ENCODE measurements at regions not wholly inside any gene's neighbourhood (a gene's known extent, or its start where the extent isn't known, plus 50 kb on each side); places are given as distances from the start of the nearest gene placed in this dataset.

- no peak for DNase-seq
These were observed 847.8 kb downstream of the SI start for GRCh38 chr3:164230385-164231094.

GRCh38 chr3:164224126-164224525 is 854.2 kb downstream of the SI start:
- no peak for DNase-seq

- peak; percentile 35 for DNase-seq
These were observed 856.1 kb downstream of the SI start for GRCh38 chr3:164222197-164222596.

- DNase-seq: no peak
These were observed 857.0 kb downstream of the SI start for GRCh38 chr3:164221297-164221696.

GRCh38 chr3:164209363-164209762 is 868.9 kb downstream of the SI start:
- DNase-seq: no peak

GRCh38 chr3:164208821-164209220 is 869.5 kb downstream of the SI start:
- DNase-seq: no peak

- no peak for DNase-seq
These were observed 870.2 kb downstream of the SI start for GRCh38 chr3:164208048-164208447.

- DNase-seq: no peak
These were observed 878.1 kb downstream of the SI start for GRCh38 chr3:164200053-164200823.

- DNase-seq: no peak
These were observed 881.8 kb downstream of the SI start for GRCh38 chr3:164196477-164196876.

- no peak for DNase-seq
These were observed 883.5 kb downstream of the SI start for GRCh38 chr3:164194842-164195241.

GRCh38 chr3:164192974-164193373 is 885.3 kb downstream of the SI start:
- no peak for DNase-seq

- DNase-seq: no peak
These were observed 887.7 kb downstream of the SI start for GRCh38 chr3:164190566-164190965.

- no peak for DNase-seq
These were observed 892.2 kb downstream of the SI start for GRCh38 chr3:164186095-164186494.

- DNase-seq: no peak
These were observed 899.1 kb downstream of the SI start for GRCh38 chr3:164179110-164179774.

GRCh38 chr3:164174059-164174458 is 904.2 kb downstream of the SI start:
- no peak for DNase-seq

GRCh38 chr3:164155400-164155799 is 922.9 kb downstream of the SI start:
- DNase-seq: no peak

GRCh38 chr3:164144824-164145223 is 933.5 kb downstream of the SI start:
- no peak for DNase-seq

- DNase-seq: no peak
These were observed 945.4 kb downstream of the SI start for GRCh38 chr3:164132878-164133277.

- DNase-seq: no peak
These were observed 964.6 kb downstream of the SI start for GRCh38 chr3:164113371-164114332.

GRCh38 chr3:164096352-164096751 is 981.9 kb downstream of the SI start:
- DNase-seq: no peak

GRCh38 chr3:164095949-164096348 is 982.3 kb downstream of the SI start:
- no peak for DNase-seq

- no peak for DNase-seq
These were observed 983.0 kb downstream of the SI start for GRCh38 chr3:164095279-164095678.

GRCh38 chr3:164094546-164094945 is 983.8 kb downstream of the SI start:
- no peak for DNase-seq
